Retinal pigment epithelial cell (primary cell): ENCODE measurements at regions not wholly inside any gene's neighbourhood (a gene's known extent, or its start where the extent isn't known, plus 50 kb on each side); places are given as distances from the start of the nearest gene placed in this dataset.

Experiments
- DNase-seq: peaks from one replicate; pipeline ENCODE4 v3.0.0-alpha.2; 2010; ENCODE audit warnings: low read depth
- H3K4me3 ChIP-seq: 2 replicates; pipeline ENCODE4 v1.5.1; 2011; ENCODE audit warnings: mild to moderate bottlenecking, low read length, control low read depth, moderate library complexity
- TF ChIP-seq, protein P1 (sequence below): conservative IDR thresholded peaks from 2 replicates; pipeline ENCODE4 v1.5.1; 2011; ENCODE audit warnings: low read depth, low read length, control low read depth, inconsistent platforms

DNA sequence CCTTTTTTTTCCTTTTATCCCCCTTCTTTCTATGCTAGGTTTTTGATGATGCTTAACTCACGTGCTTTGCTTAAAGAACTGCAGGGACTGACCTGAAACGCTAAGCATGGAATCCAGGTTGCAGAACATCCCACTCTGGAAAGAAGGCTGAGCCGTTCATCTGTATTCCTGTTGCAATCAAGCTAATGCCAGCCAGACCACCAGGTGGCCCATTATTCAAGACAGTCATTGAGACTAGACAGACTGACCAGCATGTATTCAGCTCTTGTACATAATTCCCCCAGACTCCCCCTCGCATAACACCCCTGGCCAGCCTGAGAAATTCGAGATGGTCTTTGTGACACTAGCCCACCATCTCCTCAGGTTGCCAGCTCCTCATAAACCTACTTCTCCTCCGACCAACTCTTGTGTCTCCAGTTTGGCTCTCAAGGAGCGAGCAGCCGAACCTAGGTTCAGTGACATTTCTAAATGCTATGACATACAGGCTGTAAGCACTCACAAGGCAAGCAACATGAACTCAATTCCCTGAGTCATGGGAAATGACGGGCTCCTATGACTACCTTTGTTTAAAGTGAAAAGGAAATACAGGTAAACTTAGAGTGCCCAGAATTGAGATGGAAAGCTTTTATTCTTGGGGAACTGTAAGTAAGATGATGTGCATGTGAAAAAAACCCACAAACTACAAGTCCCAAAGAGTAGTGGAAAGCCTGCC, 309.3 kb upstream of the CDYL start:
- TF ChIP-seq, protein P1, sequence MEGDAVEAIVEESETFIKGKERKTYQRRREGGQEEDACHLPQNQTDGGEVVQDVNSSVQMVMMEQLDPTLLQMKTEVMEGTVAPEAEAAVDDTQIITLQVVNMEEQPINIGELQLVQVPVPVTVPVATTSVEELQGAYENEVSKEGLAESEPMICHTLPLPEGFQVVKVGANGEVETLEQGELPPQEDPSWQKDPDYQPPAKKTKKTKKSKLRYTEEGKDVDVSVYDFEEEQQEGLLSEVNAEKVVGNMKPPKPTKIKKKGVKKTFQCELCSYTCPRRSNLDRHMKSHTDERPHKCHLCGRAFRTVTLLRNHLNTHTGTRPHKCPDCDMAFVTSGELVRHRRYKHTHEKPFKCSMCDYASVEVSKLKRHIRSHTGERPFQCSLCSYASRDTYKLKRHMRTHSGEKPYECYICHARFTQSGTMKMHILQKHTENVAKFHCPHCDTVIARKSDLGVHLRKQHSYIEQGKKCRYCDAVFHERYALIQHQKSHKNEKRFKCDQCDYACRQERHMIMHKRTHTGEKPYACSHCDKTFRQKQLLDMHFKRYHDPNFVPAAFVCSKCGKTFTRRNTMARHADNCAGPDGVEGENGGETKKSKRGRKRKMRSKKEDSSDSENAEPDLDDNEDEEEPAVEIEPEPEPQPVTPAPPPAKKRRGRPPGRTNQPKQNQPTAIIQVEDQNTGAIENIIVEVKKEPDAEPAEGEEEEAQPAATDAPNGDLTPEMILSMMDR = peak; percentile 22

GRCh38 chr6:4466261-4466660, 309.9 kb upstream of the CDYL start:
- TF ChIP-seq, protein P1 = no peak
- H3K4me3 ChIP-seq = no peak overlapping the region
- DNase-seq = no peak

More for the DNA sequence above, 309.3 kb upstream of the CDYL start:
- H3K4me3 ChIP-seq = no peak overlapping the region
- no peak for DNase-seq

GRCh38 chr6:4464638-4465037, 311.6 kb upstream of the CDYL start:
- DNase-seq = no peak
- TF ChIP-seq, protein P1 = no peak

GRCh38 chr6:4463236-4463635, 313.0 kb upstream of the CDYL start:
- TF ChIP-seq, protein P1 = no peak
- no peak overlapping the region for H3K4me3 ChIP-seq
- DNase-seq = no peak

More at GRCh38 chr6:4464638-4465037, 311.6 kb upstream of the CDYL start:
- no peak overlapping the region for H3K4me3 ChIP-seq

GRCh38 chr6:4460586-4461475, 315.4 kb upstream of the CDYL start:
- peak; percentile 48 for DNase-seq
- peak overlapping the region; percentile 5 for H3K4me3 ChIP-seq

GRCh38 chr6:4459996-4460395, 316.2 kb upstream of the CDYL start:
- no peak for DNase-seq
- TF ChIP-seq, protein P1 = no peak
- no peak overlapping the region for H3K4me3 ChIP-seq

More at GRCh38 chr6:4460586-4461475, 315.4 kb upstream of the CDYL start:
- TF ChIP-seq, protein P1 = no peak
